ENCODE measurements at regions not wholly inside any gene's neighbourhood (a gene's known extent, or its start where the extent isn't known, plus 50 kb on each side); places are given as distances from the start of the nearest gene placed in this dataset.

DNA sequence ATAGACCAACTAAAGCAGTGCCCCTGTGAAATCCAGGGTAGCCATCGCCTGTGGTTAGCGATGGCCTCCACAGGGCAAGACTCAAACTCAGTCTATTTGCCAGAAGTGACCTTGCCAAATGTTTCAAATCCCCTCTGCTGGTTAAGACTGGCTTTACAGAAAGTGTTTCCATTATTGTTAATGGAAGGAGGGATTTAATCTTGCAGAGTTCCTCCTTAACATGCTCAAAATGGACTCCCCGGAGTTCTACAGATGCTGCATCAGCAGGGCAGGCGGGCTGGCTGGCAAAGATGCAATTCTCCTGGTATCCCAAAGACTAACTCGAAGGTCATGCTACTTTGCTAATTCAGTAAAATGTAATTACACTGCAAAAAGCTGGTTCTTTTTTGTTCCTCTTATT lies 313.0 kb upstream of the SLC7A11 start:
- no peak for DNase-seq

DNA sequence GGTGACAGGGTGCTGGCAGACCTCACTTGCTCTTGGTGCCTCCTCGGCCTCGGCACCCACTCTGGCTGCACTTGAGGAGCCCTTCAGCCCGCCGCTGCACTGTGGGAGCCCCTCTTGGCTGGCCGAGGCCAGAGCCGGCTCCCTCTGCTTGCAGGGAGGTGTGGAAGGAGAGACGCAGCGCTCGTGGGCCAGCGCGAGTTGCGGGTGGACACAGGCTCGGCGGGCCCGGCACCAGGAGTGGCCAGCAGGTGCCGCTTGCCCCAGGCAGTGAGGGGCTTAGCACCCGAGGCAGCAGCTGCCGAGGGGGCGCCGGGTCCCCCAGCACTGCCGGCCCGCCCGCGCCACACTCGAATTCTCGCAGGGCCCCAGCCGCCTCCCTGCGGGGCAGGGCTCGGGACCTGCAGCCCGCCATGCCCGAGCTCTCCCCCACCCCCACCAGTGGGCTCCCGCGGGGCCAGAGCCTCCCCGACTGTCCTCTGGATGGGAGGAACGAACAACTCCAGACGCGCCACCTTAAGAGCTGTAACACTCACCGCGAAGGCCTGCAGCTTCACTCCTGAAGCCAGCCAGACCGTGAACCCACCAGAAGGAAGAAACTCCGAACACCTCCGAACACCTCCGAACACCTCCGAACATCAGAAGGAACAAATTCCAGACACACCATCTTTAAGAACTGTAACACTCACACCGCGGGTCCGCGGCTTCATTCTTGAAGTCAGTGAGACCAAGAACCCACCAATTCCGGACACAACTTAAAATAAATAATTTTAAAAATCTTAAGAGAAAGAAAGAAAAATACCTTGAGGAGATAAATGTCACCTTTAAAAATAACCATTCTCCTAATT lies 311.1 kb upstream of the SLC7A11 start:
- no peak for DNase-seq

DNA sequence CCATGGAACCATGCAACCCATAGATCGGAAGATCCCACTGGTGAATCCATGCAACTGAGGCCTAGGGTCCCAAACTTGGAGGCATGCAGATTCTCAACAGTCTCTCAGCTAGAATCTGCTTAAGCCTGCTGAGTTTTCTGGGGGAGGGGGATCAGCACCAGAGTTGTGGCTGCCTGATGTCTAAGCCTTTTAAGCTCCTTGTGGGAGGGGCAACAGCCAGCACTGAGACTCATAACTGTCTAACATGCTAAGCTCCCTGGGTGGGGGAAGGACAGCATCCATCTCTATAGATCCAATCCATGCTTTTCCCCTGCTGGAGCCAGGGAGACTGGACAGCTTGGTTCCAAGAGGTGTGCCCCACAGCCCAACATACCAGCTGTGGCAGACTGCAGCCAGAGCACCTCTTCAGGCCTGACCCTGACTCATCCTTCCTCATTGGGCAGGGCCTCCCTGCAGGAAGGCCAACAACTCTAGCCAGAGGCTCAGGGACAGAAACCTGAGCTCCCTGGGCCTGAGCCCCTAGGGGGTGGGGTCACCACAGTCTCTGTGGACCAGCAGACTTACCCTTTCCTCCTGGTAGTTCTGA lies 300.1 kb upstream of the SLC7A11 start:
- DNase-seq = no peak

DNA sequence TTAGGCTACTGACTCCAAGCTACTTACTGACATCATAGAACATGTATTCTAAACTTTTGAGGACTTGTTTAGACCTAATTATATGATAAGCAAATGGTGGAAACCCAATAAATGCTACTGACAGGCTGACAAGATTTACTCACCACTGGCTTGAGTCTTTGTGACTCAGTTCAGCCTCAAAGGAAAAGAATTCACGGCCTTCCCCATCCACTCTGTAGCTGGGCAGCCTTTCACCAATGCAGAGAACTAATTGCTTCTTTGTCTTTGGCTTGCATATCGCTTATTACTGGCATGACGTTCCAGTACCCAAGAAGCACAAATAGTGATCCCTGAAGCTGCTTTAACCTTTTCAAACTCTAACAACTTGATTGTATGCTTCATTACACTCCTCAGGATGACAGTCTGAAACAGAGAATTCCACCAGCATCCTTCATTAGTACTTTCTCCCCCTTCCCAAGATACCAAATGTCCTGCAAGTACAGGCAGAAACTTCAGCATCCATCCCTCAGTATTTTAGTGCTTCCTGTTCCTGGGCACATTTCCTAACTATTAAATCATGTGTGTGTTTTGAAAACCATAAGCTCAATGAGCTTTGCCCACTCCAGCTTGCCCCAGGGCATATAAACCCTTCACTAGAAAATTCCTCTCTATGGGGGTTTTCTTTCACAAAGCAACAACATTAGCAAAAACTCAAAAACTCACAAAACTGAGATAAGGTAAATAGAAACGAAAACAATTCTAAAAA lies 298.1 kb upstream of the SLC7A11 start:
- no peak for DNase-seq

DNA sequence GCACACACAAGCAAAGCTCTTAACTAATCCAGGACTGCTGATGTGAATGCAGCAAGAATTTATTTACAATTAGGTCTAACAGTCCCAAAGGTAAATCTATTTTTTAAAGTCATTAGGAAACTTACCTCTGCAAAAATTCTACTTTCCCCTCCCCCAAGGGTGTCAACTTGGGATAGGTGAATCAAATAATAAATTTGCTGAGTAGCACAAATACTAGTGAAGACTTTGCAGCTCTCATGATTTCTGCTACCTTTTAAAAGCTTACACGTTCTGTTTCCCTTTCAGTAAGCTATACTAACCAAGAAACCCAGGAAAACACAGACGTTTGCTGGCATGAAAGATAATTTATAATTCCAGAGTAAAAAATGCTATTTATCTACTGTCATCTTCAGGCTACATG lies 296.6 kb upstream of the SLC7A11 start:
- no peak for DNase-seq

DNA sequence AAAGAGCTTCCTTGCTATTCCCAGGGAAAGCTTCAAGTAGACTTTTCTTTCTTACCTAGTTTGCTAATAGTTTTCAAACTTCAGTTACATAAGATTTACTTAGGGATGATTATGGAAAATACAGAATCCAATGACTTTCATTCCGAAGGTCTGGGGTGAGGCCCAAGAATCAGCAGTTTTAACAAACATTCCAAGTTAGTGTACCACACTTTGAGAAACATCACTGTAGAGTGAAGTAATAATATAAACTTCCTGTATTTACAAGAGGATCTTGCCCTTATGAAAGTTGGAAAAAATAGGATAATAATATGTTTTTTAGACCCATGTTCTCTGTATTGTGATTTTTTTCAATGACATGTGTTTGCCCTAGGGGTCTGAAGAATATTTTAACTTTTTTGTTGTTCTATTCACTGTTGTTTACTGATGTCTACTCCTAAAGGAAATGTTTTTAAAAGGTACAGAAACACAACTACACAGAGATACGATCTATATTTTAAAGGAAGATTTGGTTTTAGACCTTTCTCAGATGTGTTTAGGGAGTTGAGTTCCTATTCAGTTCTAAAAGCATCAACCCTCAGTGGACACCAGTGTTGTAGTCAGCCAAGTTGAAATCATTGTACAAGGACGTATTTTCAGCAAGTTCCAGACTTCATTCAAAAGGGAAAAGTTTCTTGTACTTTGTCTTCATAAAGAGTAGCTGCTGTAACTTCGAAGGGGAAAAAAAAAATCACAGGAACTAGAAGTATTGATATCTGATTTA lies 295.8 kb upstream of the SLC7A11 start:
- no peak for DNase-seq

DNA sequence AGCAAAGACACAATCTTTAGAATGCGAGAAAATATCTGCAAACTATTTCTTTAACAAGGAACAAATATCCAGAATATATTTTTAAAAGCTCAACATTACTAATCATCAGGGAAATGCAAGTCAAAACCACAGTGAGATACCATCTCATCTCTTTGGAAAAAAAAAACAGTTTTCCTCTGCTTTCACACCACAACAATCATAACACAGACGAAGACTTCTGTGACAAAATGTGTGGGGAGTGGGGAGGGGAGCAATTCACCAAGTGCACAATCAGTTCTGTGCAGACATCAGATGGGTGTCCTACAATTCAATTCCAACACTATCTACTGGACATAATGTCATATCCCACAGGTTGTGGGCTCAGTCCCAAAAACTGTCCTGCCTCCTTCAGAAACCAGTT lies 293.2 kb upstream of the SLC7A11 start:
- DNase-seq = no peak

DNA sequence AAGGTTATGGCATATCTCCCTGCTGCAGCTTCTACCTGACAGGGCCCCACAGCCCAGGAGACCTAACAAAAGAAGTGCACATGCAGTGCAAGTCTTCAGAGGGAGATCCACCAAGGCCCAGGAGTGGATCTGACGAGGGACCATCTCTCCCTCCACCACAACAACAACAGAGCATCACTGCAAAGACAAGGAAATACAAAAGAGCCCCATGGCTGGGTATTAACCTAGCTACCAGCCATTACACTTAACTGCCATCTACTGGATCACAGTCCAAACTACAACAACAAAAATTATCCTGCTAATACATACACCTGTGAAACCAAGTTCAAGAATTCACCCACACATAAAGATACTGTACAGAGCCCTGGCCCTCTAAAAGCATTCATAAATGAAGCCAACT lies 280.2 kb upstream of the SLC7A11 start:
- DNase-seq = no peak

DNA sequence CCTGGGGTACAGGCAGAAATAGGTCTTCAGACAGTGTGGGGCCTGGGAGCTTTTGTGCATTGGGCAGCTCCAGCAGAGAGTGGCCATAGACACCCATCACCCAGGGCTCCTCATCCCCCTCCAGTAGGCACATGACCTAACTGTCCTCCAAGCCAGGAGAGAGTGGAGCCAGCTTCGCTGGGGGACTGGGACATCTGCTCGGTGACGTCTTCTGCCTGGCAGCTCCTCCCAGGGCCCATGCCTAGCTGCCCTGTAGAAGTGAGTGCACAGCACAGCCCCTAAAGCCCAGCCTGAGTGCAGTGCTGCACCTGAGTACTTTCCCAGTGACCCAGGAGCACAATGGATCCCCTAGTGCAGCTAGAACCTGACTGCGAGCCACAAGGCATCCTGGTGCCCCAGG lies 279.7 kb upstream of the SLC7A11 start:
- no peak for DNase-seq

DNA sequence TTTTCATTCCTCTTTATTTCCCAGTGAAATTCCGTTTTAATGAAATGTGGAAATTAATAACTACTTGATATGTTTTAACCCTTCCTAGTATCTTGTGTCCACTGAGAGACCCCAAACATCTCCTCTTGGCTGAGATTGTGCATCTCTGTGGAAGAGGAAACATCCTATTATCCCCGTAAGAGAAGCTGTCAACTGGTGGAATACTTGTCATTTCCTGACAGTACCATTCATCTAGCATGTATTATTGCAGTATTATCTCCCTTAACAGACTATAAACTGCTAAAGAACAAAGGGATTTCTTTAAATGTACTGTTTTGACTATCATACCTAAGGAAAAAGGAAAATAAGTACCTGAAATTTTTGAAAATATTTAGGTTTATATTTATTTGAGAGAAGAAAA lies 277.3 kb upstream of the SLC7A11 start:
- no peak for DNase-seq

DNA sequence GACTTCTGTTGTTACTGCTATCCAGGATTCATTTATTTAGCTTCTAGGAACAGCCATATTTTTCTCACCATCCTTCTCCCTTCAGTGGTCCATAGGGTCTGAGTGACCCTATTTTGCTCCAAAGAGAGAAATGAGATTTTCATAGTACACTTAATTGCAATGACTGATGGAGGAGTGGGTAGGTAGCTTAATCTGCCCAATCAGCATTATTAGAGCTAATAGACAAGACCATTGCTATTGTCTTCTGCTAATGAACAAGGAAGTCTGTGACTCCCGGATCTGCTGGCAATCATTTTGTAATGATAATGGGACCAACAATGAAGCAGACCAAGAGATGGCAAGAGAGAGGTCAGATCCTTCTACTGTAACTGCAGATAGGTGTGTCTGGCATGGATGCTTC lies 271.4 kb upstream of the SLC7A11 start:
- DNase-seq = no peak

DNA sequence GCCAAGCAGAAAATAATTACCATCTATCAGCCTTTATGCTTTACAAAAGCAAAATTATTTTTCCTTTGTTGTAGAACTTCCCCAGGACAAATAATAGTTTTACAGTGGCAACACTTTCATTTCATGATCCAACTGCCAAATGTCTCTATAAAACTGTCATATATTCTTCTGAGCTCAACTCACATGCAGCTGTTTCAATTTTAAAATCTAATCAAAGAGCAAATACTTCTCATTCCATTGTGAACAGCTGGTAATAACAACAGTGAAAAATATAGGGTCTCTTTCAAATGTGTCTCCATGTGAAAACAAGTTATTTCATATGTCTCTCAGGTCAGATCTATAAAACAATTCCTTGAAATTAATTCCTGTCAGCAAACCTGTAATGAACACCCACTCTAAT lies 270.6 kb upstream of the SLC7A11 start:
- DNase-seq = no peak

DNA sequence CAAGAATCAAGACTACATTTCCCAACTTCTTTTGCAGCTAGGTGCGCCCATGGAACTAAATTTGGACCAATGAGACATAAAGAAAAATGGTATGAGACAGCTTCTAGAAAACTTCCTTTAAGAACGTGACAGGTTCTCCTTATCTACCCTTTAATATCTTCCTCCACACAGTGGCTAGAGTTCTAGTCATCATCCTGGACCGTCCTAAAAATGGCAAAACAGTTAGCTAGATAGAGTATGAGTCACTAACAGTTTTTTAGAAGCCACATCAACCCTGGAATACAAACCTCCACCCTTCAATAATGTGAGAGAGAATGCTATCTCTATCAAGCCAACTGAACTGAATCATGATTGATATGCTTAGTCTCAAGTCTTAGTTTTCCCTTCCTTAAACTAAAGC lies 267.9 kb upstream of the SLC7A11 start:
- DNase-seq = no peak

DNA sequence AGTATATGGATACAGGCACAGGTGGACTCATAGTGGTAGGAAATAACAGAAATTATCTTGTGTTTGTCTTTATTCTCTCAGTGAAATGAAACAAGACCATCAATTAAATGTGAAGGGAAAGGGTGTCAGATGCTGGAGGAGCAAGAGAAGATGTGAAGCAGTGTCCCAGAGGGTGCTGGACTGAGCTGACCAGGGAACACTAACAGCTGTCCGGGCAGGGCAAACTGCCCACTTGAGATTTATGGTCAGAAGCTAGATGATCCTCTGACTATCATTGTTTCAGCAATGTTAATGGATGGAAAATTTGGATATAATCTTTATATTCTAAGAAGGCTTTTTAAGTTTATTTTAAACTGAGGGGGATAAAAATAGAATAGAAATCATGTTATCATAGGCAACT lies 267.2 kb upstream of the SLC7A11 start:
- DNase-seq = no peak

DNA sequence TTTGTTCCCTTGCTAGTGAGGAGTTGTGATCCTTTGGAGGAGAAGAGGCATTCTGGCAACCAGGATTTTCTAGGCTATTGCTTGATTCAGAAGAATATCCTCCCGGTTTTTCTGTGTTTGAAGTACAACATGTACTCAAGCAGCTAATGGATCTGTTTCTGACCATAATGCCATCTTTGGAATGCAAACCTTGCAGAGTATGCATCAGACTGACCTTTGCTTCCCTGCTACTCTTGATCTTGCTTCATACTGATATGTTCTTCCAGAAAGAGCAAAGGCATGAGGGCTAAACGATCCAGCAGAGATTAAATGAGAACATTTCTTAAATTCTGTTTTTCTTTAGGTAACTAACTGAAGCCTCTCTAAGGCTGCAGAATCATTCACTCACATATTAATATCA lies 265.4 kb upstream of the SLC7A11 start:
- no peak for DNase-seq

DNA sequence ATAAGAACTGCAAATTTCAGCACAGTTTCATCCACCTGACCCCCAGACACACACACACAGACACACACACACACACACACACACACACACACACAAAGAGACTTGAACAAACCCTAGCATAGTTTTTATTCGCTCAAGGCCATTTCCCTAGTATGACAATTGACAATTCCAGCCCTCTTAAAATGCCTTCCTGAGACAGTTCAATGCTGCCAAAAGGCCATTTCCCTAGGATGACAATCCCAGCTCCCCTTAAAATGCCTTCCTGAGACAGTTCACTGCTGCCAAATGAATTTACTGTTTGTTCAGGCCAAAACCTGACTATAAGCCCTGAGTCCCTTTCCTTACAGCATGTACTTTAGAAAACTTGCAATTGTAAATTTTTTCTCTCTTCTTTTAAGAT lies 259.5 kb upstream of the SLC7A11 start:
- no peak for DNase-seq

DNA sequence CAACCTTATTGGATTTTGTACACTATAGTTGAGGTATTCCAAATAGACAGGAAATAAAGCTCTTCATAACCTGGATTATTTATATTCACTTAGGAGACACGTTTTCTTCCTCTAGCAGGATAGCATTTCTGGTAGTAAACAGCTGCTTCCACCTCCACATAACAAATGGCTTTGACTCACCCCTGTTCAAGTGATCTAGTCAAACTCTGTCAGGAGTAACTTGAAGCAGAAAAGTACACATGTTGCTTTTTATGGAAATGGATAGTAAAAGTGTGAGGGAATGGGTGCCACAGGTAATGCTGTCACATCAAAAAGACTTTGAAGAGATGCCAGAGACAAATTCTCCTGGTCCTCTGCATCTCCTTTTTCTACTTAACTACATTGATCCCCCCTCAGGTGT lies 258.7 kb upstream of the SLC7A11 start:
- DNase-seq = no peak

DNA sequence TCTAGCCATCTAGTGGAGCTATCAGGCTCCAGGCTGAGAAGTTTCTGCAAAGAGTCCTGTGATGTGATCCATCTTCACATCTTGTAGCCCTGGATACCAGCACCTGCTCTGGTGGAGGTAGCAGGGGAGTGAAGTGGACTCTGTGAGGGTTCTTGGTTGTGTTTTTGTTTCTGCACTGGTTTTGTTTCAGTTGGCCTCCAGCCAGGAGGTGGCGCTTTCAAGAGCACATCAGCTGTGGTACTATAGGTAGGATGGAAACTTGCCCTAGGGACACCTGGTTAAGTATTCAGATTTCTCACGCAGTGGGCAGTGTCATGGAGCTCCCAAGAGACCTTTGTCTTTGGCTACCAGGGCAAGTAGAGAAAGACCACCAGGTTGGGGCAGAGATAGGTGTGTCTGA lies 257.5 kb upstream of the SLC7A11 start:
- DNase-seq = no peak

DNA sequence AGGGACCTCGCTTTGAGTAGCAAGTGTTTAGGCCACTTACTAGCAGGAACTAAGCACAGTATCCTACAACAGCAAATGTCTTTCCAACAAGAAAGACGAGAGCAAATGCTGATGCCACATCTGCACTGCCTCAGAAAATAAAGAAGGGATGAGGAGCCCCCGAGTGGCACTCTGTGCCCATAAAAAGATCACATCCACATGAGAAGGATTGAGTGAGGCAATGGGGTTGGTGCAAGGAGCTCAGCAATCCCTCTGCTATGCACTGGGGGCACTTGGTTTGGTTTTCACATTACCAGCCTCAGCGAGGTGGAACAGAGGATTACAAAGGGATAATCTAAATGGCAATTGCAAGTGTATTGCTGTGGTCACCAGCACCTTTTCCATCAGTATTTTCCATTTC lies 252.8 kb upstream of the SLC7A11 start:
- no peak for DNase-seq

DNA sequence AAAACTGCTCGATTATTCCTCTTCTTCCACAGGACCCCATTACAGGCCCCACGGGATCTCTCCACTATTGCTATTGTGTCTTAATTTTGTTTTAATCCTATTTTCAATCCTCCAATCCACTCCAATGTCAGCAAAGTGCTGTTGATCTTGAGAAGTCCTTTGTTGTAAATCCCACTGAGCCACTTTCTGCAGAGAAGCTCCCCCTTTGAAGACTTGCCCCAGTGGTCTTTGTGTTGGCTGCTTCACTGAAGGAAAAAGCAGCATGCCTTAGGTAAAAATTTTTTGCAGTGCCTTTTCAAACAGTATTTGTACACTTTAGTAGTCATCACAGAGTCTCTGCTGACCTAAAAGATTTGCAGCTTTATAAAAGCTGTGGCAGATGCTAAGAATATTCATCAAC lies 252.0 kb upstream of the SLC7A11 start:
- no peak for DNase-seq

DNA sequence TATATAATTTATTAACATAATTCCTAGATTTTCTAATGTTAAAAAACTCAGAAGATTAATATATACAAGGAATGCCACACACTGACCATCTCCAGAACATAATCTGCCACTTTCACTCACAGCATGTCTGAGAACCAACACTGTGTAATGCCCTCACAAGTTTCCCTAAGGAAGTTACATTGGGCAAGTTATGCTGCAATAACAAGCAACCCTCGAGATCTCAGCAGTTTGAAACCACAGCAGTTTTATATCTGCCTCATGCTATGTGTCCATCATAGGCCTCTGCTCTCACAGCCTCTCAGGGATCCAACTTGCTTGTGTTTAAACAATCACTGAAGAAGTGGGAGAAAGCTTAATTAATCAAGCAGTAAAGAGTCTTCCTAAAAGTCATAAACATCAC lies 250.0 kb upstream of the SLC7A11 start:
- no peak for DNase-seq

DNA sequence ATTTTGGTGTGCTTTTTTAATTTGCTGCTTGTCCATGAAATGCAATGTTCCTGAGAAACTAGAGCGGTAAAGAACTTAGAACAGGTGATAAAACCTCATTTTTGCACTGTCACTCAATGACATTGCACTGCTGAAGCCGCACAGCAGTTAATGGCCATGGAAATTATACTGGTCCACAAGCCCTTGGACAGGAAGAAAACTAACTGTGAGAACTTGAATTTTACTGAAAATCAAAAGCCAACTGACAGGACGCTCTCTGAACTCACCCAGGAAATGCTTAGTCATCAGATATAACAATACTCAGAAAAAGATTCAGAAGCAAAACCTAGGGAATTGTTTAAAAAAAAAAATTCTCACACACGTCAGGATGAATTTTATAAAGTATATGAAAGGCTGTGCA lies 246.4 kb upstream of the SLC7A11 start:
- DNase-seq = no peak

DNA sequence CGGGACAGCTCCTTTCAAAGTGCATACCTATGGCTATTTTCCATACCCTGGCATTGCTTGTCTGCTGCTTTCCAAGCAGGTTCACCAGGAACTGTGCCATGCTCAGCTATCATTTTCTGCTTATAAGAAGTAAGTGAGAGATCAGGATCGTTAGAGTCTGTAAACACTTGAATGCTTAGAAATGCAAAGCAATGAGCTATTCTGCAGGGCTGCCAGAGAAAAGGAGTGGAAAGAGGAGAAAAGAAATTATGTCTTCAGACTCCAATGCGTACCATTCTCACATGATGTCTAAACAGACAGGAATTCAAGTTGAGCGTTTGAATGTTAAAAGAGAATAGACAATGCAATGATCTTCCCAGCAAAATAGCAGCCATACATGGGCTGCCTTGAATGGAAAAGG lies 245.5 kb upstream of the SLC7A11 start:
- no peak for DNase-seq

DNA sequence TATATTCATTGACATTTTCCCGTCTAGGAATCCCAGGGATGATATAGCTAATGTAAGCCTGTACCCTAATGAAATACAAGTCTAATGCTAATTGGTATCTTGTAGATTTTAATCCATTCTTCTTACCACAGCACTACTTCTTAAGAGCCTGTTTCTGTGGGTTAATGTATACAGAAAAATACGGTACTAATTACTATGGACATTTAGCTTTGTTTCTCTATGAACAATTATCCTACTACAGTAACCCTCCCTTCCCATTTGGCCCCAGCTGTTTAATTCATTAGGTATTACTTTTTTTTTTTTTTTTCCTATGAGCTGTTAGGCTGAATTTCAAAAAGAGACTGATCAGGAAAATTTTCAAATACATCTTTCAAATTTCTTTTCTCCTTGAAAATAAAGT lies 245.1 kb upstream of the SLC7A11 start:
- DNase-seq = no peak

All from DMS 273 treated with DMSO at 0.1 percent for 48 hours (cell line).